Stimulated activated CD4-positive, alpha-beta T cell treated with anti-CD3 and anti-CD28 coated beads, Interleukin-2, amount 100 ng/mL, for 48 hours (primary cell): ENCODE measurements at regions not wholly inside any gene's neighbourhood (a gene's known extent, or its start where the extent isn't known, plus 50 kb on each side); places are given as distances from the start of the nearest gene placed in this dataset.
"Not testable (repeated sequence)": the region's sequence is repeated elsewhere in the genome, so short reads cannot be mapped to it uniquely, and the experiment has no call there.

ENCODE experiments used
- DNase-seq, 2 donors: peaks; one replicate each; pipeline ENCODE4 v3.0.0-alpha.2; 2020

DNA sequence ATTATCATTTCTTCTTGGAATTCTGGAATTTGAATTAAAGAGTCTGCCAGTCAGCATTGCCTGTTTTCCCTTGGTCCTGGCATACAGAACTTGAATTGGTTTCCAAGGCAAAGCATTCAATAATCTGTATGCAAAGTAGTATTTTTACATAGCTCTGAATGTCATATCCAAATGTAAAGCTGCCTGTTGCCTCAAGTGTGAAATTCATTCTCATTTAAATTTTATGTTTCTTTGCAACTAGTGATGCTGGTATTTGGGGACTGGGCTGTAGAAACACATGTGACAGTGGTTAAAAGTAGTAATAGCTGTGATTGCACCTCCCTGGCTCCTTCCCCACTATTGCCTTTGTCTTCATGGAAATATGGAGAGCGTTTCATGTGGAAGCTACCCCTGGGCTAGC lies 743.9 kb upstream of the GOLIM4 start:
- DNase-seq, result no peak

DNA sequence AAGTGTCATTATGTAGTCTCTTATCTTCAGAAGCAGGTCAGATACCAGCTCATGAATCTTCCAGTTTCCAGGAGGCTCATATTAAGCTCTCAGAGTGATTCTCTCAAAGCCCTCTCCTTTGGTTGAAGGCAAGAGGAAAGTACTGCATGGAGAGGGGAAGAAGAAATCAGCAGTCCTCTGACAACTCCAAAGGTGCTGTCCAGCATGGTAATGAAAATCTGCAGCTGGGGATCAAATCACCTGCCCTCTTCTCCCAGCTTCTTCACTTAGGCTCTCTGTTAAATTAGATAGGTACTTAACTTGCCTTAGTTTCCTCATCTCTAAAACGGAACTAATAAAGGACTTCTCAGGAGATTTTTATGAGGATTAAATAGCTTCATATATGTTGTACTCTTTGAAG lies 738.8 kb upstream of the GOLIM4 start:
- DNase-seq, result no peak

DNA sequence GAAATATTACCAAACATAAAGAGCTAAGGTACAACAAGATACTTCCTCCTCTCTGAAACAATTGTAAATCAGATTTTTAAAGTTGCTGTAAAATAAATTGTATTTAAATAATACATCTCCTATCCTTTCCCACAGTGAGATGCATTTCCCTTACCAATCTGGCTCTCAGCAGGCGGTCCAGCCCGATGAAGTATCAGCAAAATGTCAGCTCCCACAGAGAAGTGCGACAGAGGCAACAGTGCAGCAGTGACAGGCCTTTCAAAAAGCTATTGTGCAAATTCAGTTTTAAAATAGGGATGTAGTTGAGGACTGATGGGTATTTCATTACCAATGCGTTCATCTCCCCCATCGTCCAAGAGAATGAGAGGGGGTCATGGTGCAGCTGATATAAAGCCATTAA lies 733.2 kb upstream of the GOLIM4 start:
- DNase-seq, result no peak

DNA sequence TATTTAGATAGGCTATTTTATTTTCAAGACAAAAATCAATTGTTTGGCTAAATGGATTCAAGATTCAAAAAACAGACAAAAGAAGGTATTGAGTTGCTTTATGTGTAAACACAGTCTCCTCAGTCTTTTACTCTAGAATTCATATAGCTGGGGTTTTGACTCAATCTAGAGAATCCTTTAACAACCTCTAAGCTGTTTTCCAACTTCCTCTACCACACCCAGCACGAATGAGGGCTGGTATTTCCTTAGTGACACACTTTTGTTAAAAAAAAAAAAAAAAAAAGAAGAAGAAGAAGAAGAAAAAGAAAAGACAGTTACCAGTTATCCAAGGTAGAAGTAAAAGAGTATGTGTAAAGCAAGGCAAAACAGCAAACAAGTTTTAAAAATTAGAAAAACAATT lies 732.8 kb upstream of the GOLIM4 start:
- no peak for DNase-seq

DNA sequence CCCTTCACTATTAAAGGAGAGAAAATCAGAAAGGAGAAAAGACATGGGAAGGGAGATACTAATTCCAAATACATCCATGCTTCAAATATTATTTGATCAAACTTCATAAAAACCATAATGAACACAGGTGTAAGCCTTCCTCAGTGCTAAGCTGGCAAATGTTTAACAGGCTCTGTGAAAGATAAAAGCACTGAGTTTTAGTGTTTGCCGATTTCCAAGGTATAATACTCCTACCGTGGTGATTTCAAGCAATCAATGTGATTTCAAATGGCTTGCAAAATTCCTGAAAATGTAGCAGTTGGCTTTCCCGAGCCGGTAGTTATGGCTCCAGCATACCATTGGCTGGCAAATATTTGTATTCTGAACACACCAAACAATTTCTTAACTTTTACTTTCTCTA lies 732.3 kb upstream of the GOLIM4 start:
- no peak for DNase-seq

DNA sequence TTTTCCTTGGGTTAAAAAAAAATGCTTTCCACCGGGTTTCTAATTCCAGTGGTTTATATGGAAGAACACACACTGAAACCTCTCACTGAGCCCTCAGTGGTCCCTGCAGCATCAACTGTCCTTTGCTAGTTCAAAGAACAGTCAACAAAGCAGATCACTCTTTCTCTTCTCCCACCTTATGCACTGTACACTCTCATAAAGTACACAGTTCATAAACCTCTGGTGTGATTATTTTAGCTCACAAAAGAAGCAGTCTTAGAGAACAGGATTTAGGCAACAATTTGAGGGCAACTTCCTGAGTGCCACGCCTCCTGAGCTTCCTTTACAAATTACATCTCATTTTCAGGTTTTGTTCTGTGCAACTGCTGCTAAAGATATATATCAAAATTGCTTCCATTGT lies 728.4 kb upstream of the GOLIM4 start:
- no peak for DNase-seq

DNA sequence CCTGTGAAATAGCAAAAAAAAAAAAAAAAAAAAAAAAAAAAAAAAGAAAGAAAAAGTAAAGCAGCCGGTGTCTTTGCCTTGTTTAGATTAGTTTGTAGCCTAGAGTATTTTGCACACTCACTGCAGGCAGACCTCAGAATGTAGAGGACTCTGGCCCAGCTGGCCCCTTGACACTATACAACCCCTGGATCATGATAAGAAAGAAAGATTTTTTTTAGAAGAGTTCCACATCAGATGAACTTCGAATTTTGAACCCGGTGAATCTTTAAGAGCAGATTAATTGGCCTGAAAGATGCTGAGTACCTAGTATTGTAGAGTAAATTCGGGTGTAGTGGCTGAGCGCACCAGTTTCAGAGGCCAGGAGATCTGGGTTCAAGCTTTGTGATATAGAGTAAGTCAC lies 727.7 kb upstream of the GOLIM4 start:
- DNase-seq, result no peak

DNA sequence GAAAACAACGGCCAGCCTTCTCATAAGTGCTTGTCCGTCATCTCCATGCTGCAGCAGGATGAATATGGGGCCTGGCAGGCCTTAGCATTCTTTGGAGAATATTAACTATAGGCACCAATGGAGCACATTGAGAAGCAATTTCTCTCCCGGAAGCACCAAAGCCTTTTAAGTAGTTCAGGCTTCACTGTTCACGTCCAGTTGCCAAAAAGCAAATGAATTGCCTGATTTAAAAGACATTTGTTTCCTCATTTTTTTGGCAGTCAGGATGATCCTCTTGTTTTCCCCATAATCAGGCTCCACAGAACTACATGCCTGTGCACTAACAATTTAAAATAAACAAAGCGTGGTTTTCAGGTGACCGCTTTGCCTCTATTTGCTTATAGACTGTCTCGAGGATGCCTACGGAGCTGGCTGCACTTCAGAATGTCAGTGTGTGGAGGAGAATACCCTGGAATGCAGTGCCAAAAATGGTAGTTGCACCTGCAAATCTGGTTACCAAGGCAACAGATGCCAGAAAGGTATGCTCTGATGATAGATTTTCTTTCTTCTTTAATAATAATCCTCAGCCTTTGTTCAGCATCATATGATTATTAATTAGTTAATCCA lies 725.2 kb upstream of the GOLIM4 start:
- no peak for DNase-seq

DNA sequence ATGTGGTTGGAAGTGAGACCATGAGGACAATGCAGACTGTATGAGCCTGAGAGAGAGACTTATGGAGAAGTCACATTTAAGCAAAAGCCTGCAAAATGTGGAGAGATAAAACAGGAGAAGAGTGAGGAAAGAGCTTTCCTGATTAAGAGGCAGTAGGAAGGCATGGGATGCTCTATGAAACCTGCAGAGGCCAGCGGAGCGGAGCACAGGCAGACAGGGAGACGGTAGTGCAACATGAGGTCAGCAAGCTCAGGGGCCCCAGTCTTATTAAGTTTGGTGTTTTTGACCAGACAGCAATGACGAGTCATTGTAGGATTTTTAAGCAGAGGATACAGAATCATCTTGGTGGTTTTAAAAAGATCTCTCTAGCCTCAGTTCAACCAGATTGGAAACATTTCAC lies 721.5 kb upstream of the GOLIM4 start:
- DNase-seq, result no peak

DNA sequence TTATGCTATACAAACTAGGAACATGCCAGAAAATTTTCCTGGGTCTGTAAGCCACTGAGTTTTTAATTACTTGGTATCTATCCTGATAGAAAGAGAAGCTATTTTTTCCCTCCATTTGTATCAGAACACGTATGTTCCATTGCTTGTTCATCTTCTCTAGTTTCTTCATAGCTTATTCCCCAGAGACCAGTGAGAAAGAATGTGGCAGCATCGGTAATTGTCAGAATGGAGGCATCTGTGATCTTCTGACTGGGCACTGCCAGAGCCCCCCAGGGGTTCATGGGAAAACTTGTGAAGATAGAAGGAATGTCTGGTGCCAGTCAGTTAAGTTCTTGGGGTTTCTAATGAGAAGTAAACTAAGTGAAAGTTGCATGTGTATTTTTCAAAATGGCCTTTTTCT lies 720.2 kb upstream of the GOLIM4 start:
- DNase-seq, result no peak

DNA sequence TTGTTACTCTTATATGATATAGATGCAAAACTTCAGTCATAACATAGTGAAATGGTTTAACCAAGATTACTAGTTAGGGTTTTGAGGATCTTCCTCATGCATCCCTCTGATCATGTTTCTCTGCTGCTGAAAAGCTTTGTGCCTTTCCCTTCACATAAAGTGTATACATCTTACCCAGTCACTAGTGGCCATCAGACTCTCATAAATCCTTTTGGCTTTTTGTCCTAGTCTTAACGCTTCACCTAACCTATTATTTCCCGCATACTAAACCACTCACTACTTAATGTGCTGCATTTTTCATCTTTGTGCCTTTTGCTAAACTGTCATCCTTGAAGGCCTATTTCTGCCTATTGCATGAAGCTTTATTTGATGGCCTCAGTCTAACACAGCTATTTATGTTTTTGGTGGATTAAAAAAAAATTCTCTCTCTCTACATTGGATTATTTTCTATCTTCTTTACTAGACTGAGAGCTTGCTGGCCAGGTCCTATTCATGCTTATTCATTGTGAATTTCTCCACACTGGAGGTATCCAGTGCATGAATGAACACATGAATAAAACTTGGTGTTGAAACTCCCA lies 717.6 kb upstream of the GOLIM4 start:
- DNase-seq, result no peak

DNA sequence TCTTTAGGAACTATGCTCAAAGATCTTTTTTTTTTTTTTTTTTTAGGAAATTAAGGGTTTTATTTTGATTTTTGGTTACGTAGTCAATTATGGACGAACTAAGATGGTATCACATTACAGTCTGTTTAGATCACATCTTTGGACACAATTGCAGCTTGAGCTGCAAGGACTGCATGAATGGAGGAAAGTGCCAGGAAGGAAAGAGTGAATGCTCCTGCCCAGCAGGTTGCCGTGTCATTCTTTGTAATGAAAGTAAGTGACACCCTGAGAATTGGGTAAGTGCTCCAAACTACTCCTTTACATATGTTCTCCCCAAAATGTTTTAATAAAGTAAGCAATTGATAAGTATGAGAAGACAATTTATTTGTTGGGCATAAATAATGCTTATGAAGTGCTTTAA lies 716.5 kb upstream of the GOLIM4 start:
- no peak for DNase-seq

DNA sequence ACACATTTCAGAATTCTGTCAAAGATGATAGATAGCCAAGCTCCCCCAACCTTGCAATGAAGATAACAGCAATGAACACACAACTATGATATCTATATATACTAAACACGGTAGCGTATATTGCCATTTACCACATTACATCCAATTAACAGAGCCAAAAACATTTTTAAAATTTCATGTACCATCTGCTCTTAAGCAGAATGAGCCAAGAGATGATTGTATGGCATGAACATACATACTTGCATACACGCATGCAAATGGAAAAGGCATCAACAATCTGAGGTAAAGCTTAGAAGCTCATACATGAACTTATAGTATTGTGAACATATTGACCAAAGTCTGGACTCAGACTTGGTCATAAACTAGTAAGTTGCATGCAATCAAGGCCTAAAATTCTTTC lies 712.9 kb upstream of the GOLIM4 start:
- DNase-seq, result no peak

DNA sequence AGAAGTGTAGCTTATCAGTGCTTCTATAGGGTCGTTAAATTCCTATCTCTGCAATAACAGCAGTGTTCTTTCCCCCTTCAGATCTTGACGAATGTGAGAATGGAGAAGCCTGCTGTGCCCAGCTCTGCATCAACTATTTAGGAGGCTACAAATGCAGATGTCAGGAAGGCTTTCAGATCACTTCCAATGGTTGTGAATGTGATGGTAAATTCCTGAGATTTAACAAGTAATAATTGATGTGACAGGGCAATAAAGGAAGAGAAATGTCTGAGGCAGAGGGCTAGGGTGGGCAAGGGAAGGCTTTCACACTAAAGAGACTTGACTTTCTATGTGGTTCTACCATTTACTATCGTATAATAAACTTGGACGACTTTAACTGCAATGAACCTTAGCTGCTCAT lies 711.7 kb upstream of the GOLIM4 start:
- no peak for DNase-seq

DNA sequence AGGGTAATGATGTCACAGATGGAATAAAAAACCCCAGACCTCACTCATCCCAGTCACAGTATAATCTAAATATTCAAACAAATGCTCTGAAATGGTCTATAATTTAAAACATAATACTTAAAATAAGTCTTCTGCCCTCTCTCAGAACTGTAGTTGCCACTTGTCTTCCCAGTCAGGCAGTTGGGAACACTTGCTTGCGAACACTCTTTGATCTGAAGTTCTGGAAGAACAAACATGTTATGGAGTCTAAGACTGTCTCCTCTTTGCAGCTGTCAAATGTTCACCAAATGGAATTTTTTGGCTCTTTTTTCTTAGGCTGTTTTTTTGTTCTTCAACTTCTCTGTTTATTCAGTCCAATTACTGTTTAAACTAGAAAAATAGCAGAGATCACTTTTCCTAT lies 711.1 kb upstream of the GOLIM4 start:
- no peak for DNase-seq

DNA sequence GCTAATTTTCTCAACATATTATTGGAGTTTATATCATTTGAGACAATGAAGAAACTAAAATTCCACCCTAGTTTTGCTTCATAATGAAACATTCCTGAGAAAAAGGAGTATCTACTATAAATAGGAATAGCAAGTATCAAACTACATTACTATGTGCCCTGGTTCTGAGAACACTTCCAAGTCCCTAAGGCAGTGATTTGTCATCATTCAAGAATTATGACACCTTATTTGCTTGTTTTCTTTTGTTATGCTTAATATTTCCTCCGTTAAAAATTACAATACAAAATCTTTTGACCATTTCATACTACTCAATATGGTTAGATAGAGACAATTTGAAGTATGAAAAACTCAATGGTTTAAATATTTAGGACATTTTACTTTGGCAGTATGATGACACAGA lies 707.8 kb upstream of the GOLIM4 start:
- DNase-seq, result no peak

DNA sequence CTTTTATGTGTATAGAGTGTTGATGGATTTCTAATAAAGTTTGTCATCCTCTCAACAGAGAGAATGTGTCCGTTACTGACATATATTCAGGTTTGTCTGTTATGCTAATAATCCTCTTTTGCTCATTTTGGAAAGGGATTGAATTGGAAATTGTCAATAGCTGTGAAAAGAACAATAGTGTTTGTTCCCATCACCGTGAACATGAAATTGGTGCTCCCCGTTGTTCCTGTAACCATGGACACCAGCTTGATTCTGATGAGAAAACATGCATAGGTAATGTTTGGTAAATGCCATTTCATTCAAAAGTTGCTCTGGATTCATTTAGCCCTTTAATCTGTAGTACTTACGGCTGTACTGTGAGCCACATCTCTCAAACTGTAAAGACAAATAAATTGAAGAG lies 707.0 kb upstream of the GOLIM4 start:
- no peak for DNase-seq

DNA sequence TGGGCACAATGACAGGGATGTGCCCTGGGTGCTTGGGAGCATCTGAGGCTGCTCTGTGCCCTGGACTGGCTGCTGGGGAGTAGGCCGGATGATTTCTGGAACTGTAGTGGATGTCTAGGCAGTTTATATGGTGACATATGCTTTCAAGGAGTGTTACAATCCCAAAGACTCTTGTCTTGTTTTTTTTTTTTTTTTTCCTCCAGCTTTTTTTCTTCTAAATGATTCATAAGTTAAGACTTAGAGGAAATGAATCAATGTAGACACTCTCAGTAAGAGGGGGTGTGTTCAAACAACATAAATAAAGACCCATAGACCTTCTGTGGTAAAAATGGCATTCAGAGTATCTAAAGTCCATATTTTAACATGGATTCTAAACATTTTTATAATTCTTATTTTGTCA lies 706.1 kb upstream of the GOLIM4 start:
- no peak for DNase-seq

DNA sequence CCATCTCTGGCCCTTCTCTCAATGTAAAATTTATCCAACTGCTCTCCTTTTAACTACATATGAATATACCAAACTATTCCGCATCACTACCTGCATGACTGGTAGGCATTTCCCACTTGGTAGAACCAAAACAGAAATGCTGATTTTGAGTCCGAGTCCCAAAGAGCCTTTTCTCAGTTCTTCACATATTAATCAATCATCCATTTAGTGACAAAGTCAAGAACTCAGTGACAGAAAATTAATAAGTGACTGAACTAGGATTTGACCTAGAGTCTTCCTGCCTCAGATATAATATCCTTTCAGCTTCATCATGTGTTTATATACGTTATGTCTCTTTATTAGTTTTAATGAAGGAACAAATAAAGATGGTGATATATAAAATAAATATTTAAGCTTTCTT lies 700.6 kb upstream of the GOLIM4 start:
- no peak for DNase-seq

DNA sequence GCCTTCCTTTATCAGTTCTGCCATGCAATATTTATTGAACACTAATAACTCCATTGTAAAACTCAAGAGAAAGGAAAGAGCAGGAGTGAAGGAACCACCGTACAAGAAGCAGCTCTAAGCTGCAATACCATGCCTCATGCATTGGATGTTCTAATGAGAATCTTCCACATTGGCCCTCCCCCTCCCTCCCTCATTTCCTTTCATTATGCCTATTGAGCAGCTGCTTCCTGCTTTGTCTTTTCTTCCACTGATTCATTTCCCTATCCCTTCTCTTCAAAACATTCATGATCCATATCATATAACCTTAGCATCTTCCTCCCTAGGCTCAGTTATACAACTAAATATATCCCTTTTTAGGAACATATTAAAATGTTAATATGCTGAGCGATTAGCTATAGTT lies 698.7 kb upstream of the GOLIM4 start:
- no peak for DNase-seq

DNA sequence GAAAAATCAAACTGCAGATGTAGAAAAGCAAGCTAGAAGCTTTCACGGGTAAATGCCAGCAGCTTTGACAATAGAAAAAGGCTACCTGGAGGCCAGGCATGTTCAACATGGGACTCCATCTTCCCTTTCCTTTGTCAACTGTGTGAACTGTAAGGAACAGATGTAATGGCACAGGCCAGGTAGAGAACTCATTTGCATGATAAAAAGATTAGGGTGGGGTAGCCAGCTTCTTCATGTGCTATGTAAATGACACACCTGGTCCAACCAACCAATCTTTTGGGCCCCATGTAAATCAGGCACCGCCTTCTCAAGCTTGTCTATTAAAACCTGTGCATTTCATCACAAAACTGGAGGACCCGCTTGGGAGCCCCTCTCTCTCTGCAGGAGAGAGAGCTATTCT lies 686.5 kb upstream of the GOLIM4 start:
- no peak for DNase-seq

DNA sequence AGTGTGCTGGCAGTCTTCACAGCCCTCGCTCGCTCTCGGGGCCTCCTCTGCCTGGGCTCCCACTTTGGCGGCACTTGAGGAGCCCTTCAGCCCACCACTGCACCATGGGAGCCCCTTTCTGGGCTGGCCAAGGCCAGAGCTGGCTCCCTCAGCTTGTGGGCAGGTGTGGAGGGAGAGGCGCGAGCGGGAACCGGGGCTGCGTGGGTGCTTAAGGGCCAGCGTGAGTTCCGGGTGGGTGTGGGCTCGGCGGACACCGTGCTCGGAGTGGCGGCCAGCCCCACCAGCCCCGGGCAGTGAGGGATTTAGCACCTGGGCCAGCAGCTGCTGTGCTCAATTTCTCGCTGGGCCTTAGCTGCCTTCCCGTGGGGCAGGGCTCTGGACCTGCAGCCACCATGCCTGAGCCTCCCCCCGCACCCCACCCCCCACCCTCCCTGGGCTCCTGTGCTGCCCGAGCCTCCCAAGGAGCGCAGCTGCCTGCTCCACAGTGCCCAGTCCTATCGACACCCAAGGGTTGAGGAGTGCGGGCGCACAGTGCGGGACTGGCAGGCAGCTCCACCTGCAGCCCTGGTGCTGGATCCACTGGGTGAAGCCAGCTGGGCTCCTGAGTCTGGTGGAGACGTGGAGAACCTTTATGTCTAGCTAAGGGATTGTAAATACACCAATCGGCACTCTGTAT lies 684.4 kb upstream of the GOLIM4 start:
- DNase-seq, result not testable (repeated sequence)

DNA sequence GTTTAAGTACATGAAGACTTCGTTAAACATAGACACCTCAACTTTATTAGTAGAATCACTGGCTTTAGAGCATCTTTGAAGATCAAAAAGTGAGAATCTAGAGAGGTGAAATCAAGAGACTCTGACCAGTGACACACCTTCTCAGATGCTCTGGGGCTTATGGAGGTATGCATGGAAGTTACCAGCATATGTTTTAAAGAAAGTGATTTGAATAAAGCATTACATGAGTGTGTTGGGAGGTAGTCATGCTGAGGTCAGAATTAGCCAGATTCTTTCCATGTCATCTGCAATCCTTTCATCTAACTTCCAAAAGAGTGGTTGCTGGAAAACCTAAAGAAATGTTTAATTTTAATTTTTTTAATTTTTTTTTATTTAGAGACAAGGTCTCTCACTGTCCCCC lies 658.0 kb upstream of the GOLIM4 start:
- DNase-seq, result no peak

DNA sequence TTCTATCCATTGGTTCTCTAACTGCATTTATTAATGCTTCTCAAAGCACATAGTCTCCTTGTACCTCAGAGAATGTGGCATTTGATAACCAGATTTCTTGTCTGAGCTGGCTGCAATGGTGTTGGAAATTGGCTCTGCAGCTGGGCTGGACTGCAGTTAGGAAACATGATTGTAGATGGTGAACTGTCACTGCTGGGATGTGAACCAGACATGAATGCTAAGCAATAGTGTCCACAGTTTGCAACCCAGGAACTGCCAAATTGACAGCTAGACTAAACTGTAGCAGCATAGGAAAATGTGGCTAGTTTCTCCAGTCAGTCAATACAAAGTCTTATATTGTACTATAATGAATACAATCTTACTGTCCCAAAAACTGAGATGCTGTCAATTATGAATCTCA lies 656.6 kb upstream of the GOLIM4 start:
- no peak for DNase-seq

DNA sequence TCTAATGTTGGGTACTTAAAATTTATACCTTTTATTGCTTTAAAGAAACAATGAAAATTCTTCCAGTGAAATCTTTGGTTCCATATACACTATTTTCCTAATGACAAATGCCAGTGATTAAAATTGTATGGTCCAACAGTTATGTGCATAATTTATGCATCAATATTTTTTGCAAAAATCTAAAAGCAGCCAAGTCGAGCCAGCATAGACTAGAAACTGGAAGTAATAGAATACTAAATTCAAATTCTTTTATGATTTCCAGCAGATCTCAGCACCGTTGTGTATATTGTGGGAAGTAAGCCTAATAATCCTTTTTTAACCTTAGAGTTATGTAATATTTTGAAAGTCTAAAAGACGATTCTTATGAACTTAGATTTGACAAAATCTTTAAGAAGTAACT lies 652.0 kb upstream of the GOLIM4 start:
- DNase-seq, result no peak
